Effector memory CD8-positive, alpha-beta T cell (primary cell): ENCODE measurements at regions not wholly inside any gene's neighbourhood (a gene's known extent, or its start where the extent isn't known, plus 50 kb on each side); places are given as distances from the start of the nearest gene placed in this dataset.

Experiments
- ATAC-seq: fragments of 150-1000 bp; cut with Tn5 transposase; replicated peaks from 2 replicates; pipeline ENCODE4 v1.10.0; 2021; ENCODE audit warnings: mild to moderate bottlenecking, moderate library complexity
- DNase-seq, 3 experiments: peaks; one replicate each; pipeline ENCODE4 v3.0.0; 2021
- H3K27ac Mint-ChIP-seq, 2 donors: one replicate each; pipeline ENCODE4 v1.8.0; 2022; ENCODE audit warnings: mild to moderate bottlenecking in 2 of 2, mixed read lengths in 2 of 2, moderate library complexity in 2 of 2
- H3K27me3 Mint-ChIP-seq, 2 donors: one replicate each; pipeline ENCODE4 v1.8.0; 2022; ENCODE audit warnings: mixed read lengths in 2 of 2
- H3K36me3 Mint-ChIP-seq: one replicate; pipeline ENCODE4 v1.8.0; 2022; ENCODE audit warnings: mild to moderate bottlenecking, moderate library complexity, mixed read lengths; ENCODE audit not compliant: insufficient read depth
- H3K4me1 Mint-ChIP-seq, 2 donors: one replicate each; pipeline ENCODE4 v1.8.0; 2022; ENCODE audit warnings: low read depth in 2 of 2, mixed read lengths in 2 of 2
- H3K4me3 Mint-ChIP-seq, 2 donors: one replicate each; pipeline ENCODE4 v1.8.0; 2022; ENCODE audit warnings: mild to moderate bottlenecking in 2 of 2, mixed read lengths in 2 of 2, moderate library complexity in 2 of 2
- H3K9me3 Mint-ChIP-seq, 2 donors: one replicate each; pipeline ENCODE4 v1.8.0; 2022; ENCODE audit warnings: mixed read lengths in 2 of 2

- H3K9me3 Mint-ChIP-seq, result no peaks in the 10 kb centered on the region
- no peak overlapping the region for H3K4me3 Mint-ChIP-seq
- DNase-seq (no peak), ATAC-seq (no peak)
- peaks cover 6 to 12% of the 10 kb centered on the region in 2 donors for H3K27me3 Mint-ChIP-seq
- no peaks in the 10 kb centered on the region for H3K36me3 Mint-ChIP-seq
- no peaks in the 10 kb centered on the region for H3K4me1 Mint-ChIP-seq
- no peak overlapping the region for H3K27ac Mint-ChIP-seq
These were observed 69.7 kb upstream of the CCND2 start for GRCh38 chr12:4203772-4204376.

GRCh38 chr12:4202918-4203317 lies 70.6 kb upstream of the CCND2 start:
- H3K4me1 Mint-ChIP-seq, result no peaks in the 10 kb centered on the region
- H3K27ac Mint-ChIP-seq, result no peak overlapping the region
- peaks cover 6 to 12% of the 10 kb centered on the region in 2 donors for H3K27me3 Mint-ChIP-seq
- no peak for ATAC-seq
- DNase-seq, result no peak
- no peaks in the 10 kb centered on the region for H3K9me3 Mint-ChIP-seq
- H3K4me3 Mint-ChIP-seq, result no peak overlapping the region
- no peaks in the 10 kb centered on the region for H3K36me3 Mint-ChIP-seq

GRCh38 chr12:4202487-4202886 lies 71.1 kb upstream of the CCND2 start:
- Mint-ChIP-seq H3K36me3 (no peaks in the 10 kb centered on the region), H3K27ac (no peak overlapping the region), H3K9me3 (no peaks in the 10 kb centered on the region), H3K27me3 (peaks cover 6 to 12% of the 10 kb centered on the region in 2 donors), H3K4me1 (no peaks in the 10 kb centered on the region), H3K4me3 (no peak overlapping the region)
- ATAC-seq (no peak), DNase-seq (no peak)

- H3K4me3 Mint-ChIP-seq, result no peak overlapping the region
- H3K27ac Mint-ChIP-seq, result no peak overlapping the region
- peaks cover 6 to 12% of the 10 kb centered on the region in 2 donors for H3K27me3 Mint-ChIP-seq
- no peaks in the 10 kb centered on the region for H3K9me3 Mint-ChIP-seq
- peak; percentile 19 for ATAC-seq
- DNase-seq, result no peak
- no peaks in the 10 kb centered on the region for H3K4me1 Mint-ChIP-seq
- no peaks in the 10 kb centered on the region for H3K36me3 Mint-ChIP-seq
These were observed 72.0 kb upstream of the CCND2 start for GRCh38 chr12:4201333-4202100.

GRCh38 chr12:4197922-4198763 lies 75.4 kb upstream of the CCND2 start:
- Mint-ChIP-seq H3K27me3 (peaks cover 6 to 19% of the 10 kb centered on the region in 2 donors), H3K4me1 (no peaks in the 10 kb centered on the region), H3K9me3 (no peaks in the 10 kb centered on the region), H3K27ac (no peak overlapping the region), H3K4me3 (no peak overlapping the region), H3K36me3 (peaks cover 3% of the 10 kb centered on the region)
- ATAC-seq (no peak), DNase-seq (no peak)

GRCh38 chr12:4196805-4197420 lies 76.6 kb upstream of the CCND2 start:
- Mint-ChIP-seq H3K36me3 (peaks cover 3% of the 10 kb centered on the region), H3K9me3 (no peaks in the 10 kb centered on the region), H3K4me3 (no peak overlapping the region), H3K27ac (no peak overlapping the region), H3K4me1 (no peaks in the 10 kb centered on the region), H3K27me3 (peaks cover 6 to 19% of the 10 kb centered on the region in 2 donors)
- ATAC-seq (no peak), DNase-seq (no peak)

GRCh38 chr12:4194668-4195067 lies 78.9 kb upstream of the CCND2 start:
- Mint-ChIP-seq H3K9me3 (no peaks in the 10 kb centered on the region), H3K27me3 (peaks cover 6 to 19% of the 10 kb centered on the region in 2 donors), H3K4me3 (no peak overlapping the region), H3K4me1 (no peaks in the 10 kb centered on the region), H3K27ac (no peak overlapping the region), H3K36me3 (peaks cover 3% of the 10 kb centered on the region)
- no peak for DNase-seq
- no peak for ATAC-seq

GRCh38 chr12:4193821-4194220 lies 79.7 kb upstream of the CCND2 start:
- Mint-ChIP-seq H3K4me1 (no peaks in the 10 kb centered on the region), H3K27me3 (peaks cover 6 to 19% of the 10 kb centered on the region in 2 donors), H3K9me3 (no peaks in the 10 kb centered on the region), H3K4me3 (no peak overlapping the region), H3K27ac (no peak overlapping the region), H3K36me3 (peaks cover 3% of the 10 kb centered on the region)
- no peak for ATAC-seq
- DNase-seq, result no peak

- Mint-ChIP-seq H3K9me3 (no peaks in the 10 kb centered on the region), H3K4me1 (peaks cover 0 to 4% of the 10 kb centered on the region in 2 donors), H3K36me3 (peaks cover 6% of the 10 kb centered on the region), H3K27me3 (peaks cover 6 to 19% of the 10 kb centered on the region in 2 donors), H3K4me3 (no peak overlapping the region), H3K27ac (no peak overlapping the region)
- DNase-seq (no peak), ATAC-seq (no peak)
These were observed 81.9 kb upstream of the CCND2 start for GRCh38 chr12:4191642-4192041.

- no peak overlapping the region for H3K27ac Mint-ChIP-seq
- H3K27me3 Mint-ChIP-seq, result peaks cover 6 to 19% of the 10 kb centered on the region in 2 donors
- ATAC-seq (no peak), DNase-seq (no peak)
- peaks cover 6% of the 10 kb centered on the region for H3K36me3 Mint-ChIP-seq
- H3K4me3 Mint-ChIP-seq, result no peak overlapping the region
- H3K4me1 Mint-ChIP-seq, result peaks cover 0 to 4% of the 10 kb centered on the region in 2 donors
- H3K9me3 Mint-ChIP-seq, result no peaks in the 10 kb centered on the region
These were observed 82.4 kb upstream of the CCND2 start for GRCh38 chr12:4191149-4191548.

GRCh38 chr12:4190366-4191063 lies 83.0 kb upstream of the CCND2 start:
- peaks cover 6 to 15% of the 10 kb centered on the region in 2 donors for H3K27me3 Mint-ChIP-seq
- DNase-seq, result no peak
- ATAC-seq, result no peak
- H3K27ac Mint-ChIP-seq, result no peak overlapping the region
- peaks cover 0 to 4% of the 10 kb centered on the region in 2 donors for H3K4me1 Mint-ChIP-seq
- H3K9me3 Mint-ChIP-seq, result no peaks in the 10 kb centered on the region
- H3K36me3 Mint-ChIP-seq, result peaks cover 6% of the 10 kb centered on the region
- no peak overlapping the region for H3K4me3 Mint-ChIP-seq

- peaks cover 3 to 7% of the 10 kb centered on the region in 2 donors for H3K27me3 Mint-ChIP-seq
- H3K27ac Mint-ChIP-seq, result no peak overlapping the region
- H3K4me1 Mint-ChIP-seq, result peaks cover 0 to 4% of the 10 kb centered on the region in 2 donors
- peaks cover 6% of the 10 kb centered on the region for H3K36me3 Mint-ChIP-seq
- ATAC-seq (no peak), DNase-seq (no peak)
- H3K4me3 Mint-ChIP-seq, result no peak overlapping the region
- H3K9me3 Mint-ChIP-seq, result no peaks in the 10 kb centered on the region
These were observed 83.8 kb upstream of the CCND2 start for GRCh38 chr12:4189721-4190120.

- ATAC-seq (no peak), DNase-seq (no peak)
- no peak overlapping the region for H3K27ac Mint-ChIP-seq
These were observed 85.6 kb upstream of the CCND2 start for GRCh38 chr12:4187916-4188315.

More at GRCh38 chr12:4187916-4188315, 85.6 kb upstream of the CCND2 start:
- no peaks in the 10 kb centered on the region for H3K27me3 Mint-ChIP-seq
- peaks cover 1 to 2% of the 10 kb centered on the region in 2 donors for H3K9me3 Mint-ChIP-seq
- peaks cover 2% of the 10 kb centered on the region for H3K36me3 Mint-ChIP-seq
- H3K4me1 Mint-ChIP-seq, result peaks cover 0 to 4% of the 10 kb centered on the region in 2 donors
- no peak overlapping the region for H3K4me3 Mint-ChIP-seq
